Fibroblast of villous mesenchyme (primary cell): ENCODE measurements at regions not wholly inside any gene's neighbourhood (a gene's known extent, or its start where the extent isn't known, plus 50 kb on each side); places are given as distances from the start of the nearest gene placed in this dataset.
A peak's percentile ranks its signal among the peaks of the same experiment; 100 is the strongest.

ENCODE experiments used
- DNase-seq: peaks from one replicate; pipeline ENCODE4 v3.0.0-alpha.2; 2010; ENCODE audit warnings: low read depth
- H3K4me3 ChIP-seq: 2 replicates; pipeline ENCODE4 v1.5.1; 2011; ENCODE audit warnings: low read depth, mild to moderate bottlenecking, low read length
- CTCF ChIP-seq: IDR thresholded peaks from 2 replicates; pipeline ENCODE4 v1.5.1; 2012; ENCODE audit warnings: low read depth, mild to moderate bottlenecking, low read length; ENCODE audit not compliant: insufficient read depth

GRCh38 chr16:49024896-49025295 lies 256.7 kb downstream of the CBLN1 start:
- TF ChIP-seq CTCF = no peak
- H3K4me3 ChIP-seq = no peak overlapping the region
- DNase-seq = no peak

GRCh38 chr16:49024016-49024415 lies 257.6 kb downstream of the CBLN1 start:
- no peak for TF ChIP-seq CTCF
- no peak for DNase-seq
- H3K4me3 ChIP-seq = no peak overlapping the region

GRCh38 chr16:49023050-49023449 lies 258.6 kb downstream of the CBLN1 start:
- no peak for DNase-seq
- H3K4me3 ChIP-seq = no peak overlapping the region
- TF ChIP-seq CTCF = no peak

- no peak for TF ChIP-seq CTCF
- no peak overlapping the region for H3K4me3 ChIP-seq
- DNase-seq = no peak
These were observed 259.2 kb downstream of the CBLN1 start for GRCh38 chr16:49022351-49022963.

- no peak for TF ChIP-seq CTCF
- H3K4me3 ChIP-seq = no peak overlapping the region
- DNase-seq = peak; percentile 5
These were observed 260.5 kb downstream of the CBLN1 start for GRCh38 chr16:49021136-49021535.

- H3K4me3 ChIP-seq = no peak overlapping the region
- DNase-seq = no peak
- TF ChIP-seq CTCF = no peak
These were observed 261.2 kb downstream of the CBLN1 start for GRCh38 chr16:49020436-49020835.

GRCh38 chr16:49019831-49020230 lies 261.8 kb downstream of the CBLN1 start:
- no peak for DNase-seq
- H3K4me3 ChIP-seq = no peak overlapping the region
- TF ChIP-seq CTCF = no peak
